HG02571 (cell line): ENCODE measurements at regions not wholly inside any gene's neighbourhood (a gene's known extent, or its start where the extent isn't known, plus 50 kb on each side); places are given as distances from the start of the nearest gene placed in this dataset.
"Not testable (repeated sequence)": the region's sequence is repeated elsewhere in the genome, so short reads cannot be mapped to it uniquely, and the experiment has no call there.

Source experiments
- ATAC-seq: cut with Tn5 transposase; IDR thresholded peaks from one replicate; pipeline ENCODE4 v1.9.1; 2021; ENCODE audit warnings: mild to moderate bottlenecking, moderate library complexity; ENCODE audit not compliant: unreplicated experiment

GRCh38 chr15:54843006-54843405 is 353.7 kb downstream of the RSL24D1 start:
- ATAC-seq: no peak

GRCh38 chr15:54841701-54842305 is 354.9 kb downstream of the RSL24D1 start:
- ATAC-seq: no peak

GRCh38 chr15:54840621-54841398 is 355.9 kb downstream of the RSL24D1 start:
- no peak for ATAC-seq

- no peak for ATAC-seq
Measured at GRCh38 chr15:54839379-54839778, 357.4 kb downstream of the RSL24D1 start.

- ATAC-seq: no peak
Measured at GRCh38 chr15:54836052-54836795, 360.5 kb downstream of the RSL24D1 start.

- ATAC-seq: no peak
Measured at GRCh38 chr15:54829821-54830220, 366.9 kb downstream of the RSL24D1 start.

GRCh38 chr15:54820811-54821210 is 375.9 kb downstream of the RSL24D1 start:
- no peak for ATAC-seq

GRCh38 chr15:54820098-54820497 is 376.6 kb downstream of the RSL24D1 start:
- no peak for ATAC-seq

GRCh38 chr15:54816401-54816800 is 380.3 kb downstream of the RSL24D1 start:
- no peak for ATAC-seq

- ATAC-seq: no peak
Measured at GRCh38 chr15:54815556-54815955, 381.2 kb downstream of the RSL24D1 start.

- ATAC-seq: no peak
Measured at GRCh38 chr15:54812383-54812782, 384.4 kb downstream of the RSL24D1 start.

GRCh38 chr15:54810496-54810895 is 386.2 kb downstream of the RSL24D1 start:
- ATAC-seq: no peak

GRCh38 chr15:54810031-54810430 is 386.7 kb downstream of the RSL24D1 start:
- ATAC-seq: no peak

GRCh38 chr15:54808321-54808720 is 388.4 kb downstream of the RSL24D1 start:
- no peak for ATAC-seq

- no peak for ATAC-seq
Measured at GRCh38 chr15:54803987-54804386, 392.8 kb downstream of the RSL24D1 start.

- peak; percentile 50 for ATAC-seq
Measured at GRCh38 chr15:54803134-54803808, 393.5 kb downstream of the RSL24D1 start.

GRCh38 chr15:54792526-54792925 is 404.2 kb downstream of the RSL24D1 start:
- ATAC-seq: no peak

GRCh38 chr15:54790693-54791092 is 406.0 kb downstream of the RSL24D1 start:
- no peak for ATAC-seq

GRCh38 chr15:54789376-54789775 is 407.4 kb downstream of the RSL24D1 start:
- no peak for ATAC-seq

- not testable (repeated sequence) for ATAC-seq
Measured at GRCh38 chr15:54781220-54781619, 415.5 kb downstream of the RSL24D1 start.

GRCh38 chr15:54779271-54779670 is 417.5 kb downstream of the RSL24D1 start:
- no peak for ATAC-seq
